CD1c-positive myeloid dendritic cell (primary cell): ENCODE measurements at regions not wholly inside any gene's neighbourhood (a gene's known extent, or its start where the extent isn't known, plus 50 kb on each side); places are given as distances from the start of the nearest gene placed in this dataset.

ENCODE experiments used
- DNase-seq: peaks from one replicate; pipeline ENCODE4 v3.0.0-alpha.2; 2016; ENCODE audit errors: extremely low spot score

GRCh38 chr2:145026456-145027455 lies 506.8 kb upstream of the ZEB2 start:
- no peak for DNase-seq

- no peak for DNase-seq
Observed at GRCh38 chr2:145025382-145025781, 505.5 kb upstream of the ZEB2 start.

GRCh38 chr2:145023334-145023934 lies 503.5 kb upstream of the ZEB2 start:
- no peak for DNase-seq

- no peak for DNase-seq
Observed at GRCh38 chr2:145022666-145023333, 502.9 kb upstream of the ZEB2 start.

GRCh38 chr2:145021962-145022665 lies 502.2 kb upstream of the ZEB2 start:
- no peak for DNase-seq

GRCh38 chr2:145020694-145021093 lies 500.8 kb upstream of the ZEB2 start:
- DNase-seq, result no peak

- no peak for DNase-seq
Observed at GRCh38 chr2:145020139-145020538, 500.2 kb upstream of the ZEB2 start.

GRCh38 chr2:145018502-145018901 lies 498.6 kb upstream of the ZEB2 start:
- DNase-seq, result no peak

- DNase-seq, result no peak
Observed at GRCh38 chr2:145017149-145017548, 497.2 kb upstream of the ZEB2 start.

GRCh38 chr2:145016711-145017110 lies 496.8 kb upstream of the ZEB2 start:
- no peak for DNase-seq

GRCh38 chr2:145015561-145015960 lies 495.6 kb upstream of the ZEB2 start:
- no peak for DNase-seq

- DNase-seq, result no peak
Observed at GRCh38 chr2:145012806-145013205, 492.9 kb upstream of the ZEB2 start.

- no peak for DNase-seq
Observed at GRCh38 chr2:145012214-145012670, 492.3 kb upstream of the ZEB2 start.

GRCh38 chr2:145010635-145011034 lies 490.7 kb upstream of the ZEB2 start:
- DNase-seq, result no peak

GRCh38 chr2:145007960-145008263 lies 488.0 kb upstream of the ZEB2 start:
- DNase-seq, result no peak

GRCh38 chr2:145007093-145007959 lies 487.4 kb upstream of the ZEB2 start:
- peak; percentile 23 for DNase-seq

- DNase-seq, result no peak
Observed at GRCh38 chr2:145002624-145003023, 482.7 kb upstream of the ZEB2 start.

- DNase-seq, result no peak
Observed at GRCh38 chr2:145000376-145000775, 480.5 kb upstream of the ZEB2 start.

GRCh38 chr2:144999936-145000335 lies 480.0 kb upstream of the ZEB2 start:
- no peak for DNase-seq

- DNase-seq, result no peak
Observed at GRCh38 chr2:144999071-144999875, 479.4 kb upstream of the ZEB2 start.
